Retina (tissue), 1 donor: ENCODE measurements at regions not wholly inside any gene's neighbourhood (a gene's known extent, or its start where the extent isn't known, plus 50 kb on each side); places are given as distances from the start of the nearest gene placed in this dataset.

ENCODE experiments used
- DNase-seq: peaks from one replicate; pipeline ENCODE4 v3.0.0-alpha.2; 2016

- no peak for DNase-seq
Measured at GRCh38 chrX:88424541-88424940, 322.5 kb upstream of the CPXCR1 start.

GRCh38 chrX:88425739-88426138 is 321.3 kb upstream of the CPXCR1 start:
- no peak for DNase-seq

- no peak for DNase-seq
Measured at GRCh38 chrX:88437563-88437962, 309.5 kb upstream of the CPXCR1 start.

- DNase-seq = no peak
Measured at GRCh38 chrX:88438209-88438608, 308.8 kb upstream of the CPXCR1 start.

- DNase-seq = no peak
Measured at GRCh38 chrX:88439935-88440334, 307.1 kb upstream of the CPXCR1 start.
